HT-29 (cell line): ENCODE measurements at regions not wholly inside any gene's neighbourhood (a gene's known extent, or its start where the extent isn't known, plus 50 kb on each side); places are given as distances from the start of the nearest gene placed in this dataset.
A peak's percentile ranks its signal among the peaks of the same experiment; 100 is the strongest.

Experiments used
- DNase-seq: peaks from one replicate; pipeline ENCODE4 v3.0.0-alpha.2; 2015; ENCODE audit warnings: low spot score

DNA sequence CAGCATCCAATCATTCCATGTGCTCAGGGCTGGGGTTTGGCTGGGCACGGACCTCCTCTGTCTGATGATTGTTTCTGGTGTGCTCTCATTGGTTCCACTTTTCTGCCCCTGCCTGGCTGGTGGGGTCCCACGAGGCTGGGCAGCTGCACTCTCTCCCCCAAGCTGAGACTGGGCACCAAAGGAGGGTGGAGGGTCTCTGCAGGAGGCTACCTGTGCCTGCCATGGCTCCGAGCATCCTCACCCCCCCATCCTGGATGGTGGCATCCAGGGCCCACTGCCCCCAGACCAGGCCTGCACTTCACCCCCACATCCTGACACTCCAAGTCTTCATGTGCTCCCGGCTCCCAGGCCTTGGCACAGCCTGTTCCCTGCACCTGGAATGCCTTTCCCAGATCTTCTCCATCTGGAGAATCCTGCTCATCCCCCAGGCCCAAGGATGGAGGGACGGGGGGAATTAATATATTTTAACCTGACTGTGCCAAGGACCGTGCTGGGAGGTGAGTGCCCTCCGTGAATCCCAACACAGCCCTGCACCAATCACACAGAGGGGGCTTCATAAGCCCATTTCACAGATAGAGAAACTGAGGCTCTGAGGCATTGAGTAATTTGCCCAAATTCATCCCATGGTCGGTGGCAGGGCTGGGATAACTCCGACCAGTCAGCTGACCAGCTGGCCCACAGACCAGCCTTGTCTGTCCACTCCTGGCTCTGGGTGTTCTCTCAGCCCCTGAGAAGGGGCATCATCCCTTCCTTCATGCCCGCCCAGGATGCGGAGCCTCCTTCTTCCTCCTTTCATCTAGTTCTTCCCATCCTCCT, 403.4 kb downstream of the MATN1 start:
- DNase-seq = no peak

- no peak for DNase-seq
Observed at GRCh38 chr1:30318864-30319718, 404.3 kb downstream of the MATN1 start.

GRCh38 chr1:30318413-30318812, 405.0 kb downstream of the MATN1 start:
- no peak for DNase-seq

GRCh38 chr1:30317921-30318320, 405.5 kb downstream of the MATN1 start:
- no peak for DNase-seq

GRCh38 chr1:30316056-30316455, 407.3 kb downstream of the MATN1 start:
- DNase-seq = no peak

DNA sequence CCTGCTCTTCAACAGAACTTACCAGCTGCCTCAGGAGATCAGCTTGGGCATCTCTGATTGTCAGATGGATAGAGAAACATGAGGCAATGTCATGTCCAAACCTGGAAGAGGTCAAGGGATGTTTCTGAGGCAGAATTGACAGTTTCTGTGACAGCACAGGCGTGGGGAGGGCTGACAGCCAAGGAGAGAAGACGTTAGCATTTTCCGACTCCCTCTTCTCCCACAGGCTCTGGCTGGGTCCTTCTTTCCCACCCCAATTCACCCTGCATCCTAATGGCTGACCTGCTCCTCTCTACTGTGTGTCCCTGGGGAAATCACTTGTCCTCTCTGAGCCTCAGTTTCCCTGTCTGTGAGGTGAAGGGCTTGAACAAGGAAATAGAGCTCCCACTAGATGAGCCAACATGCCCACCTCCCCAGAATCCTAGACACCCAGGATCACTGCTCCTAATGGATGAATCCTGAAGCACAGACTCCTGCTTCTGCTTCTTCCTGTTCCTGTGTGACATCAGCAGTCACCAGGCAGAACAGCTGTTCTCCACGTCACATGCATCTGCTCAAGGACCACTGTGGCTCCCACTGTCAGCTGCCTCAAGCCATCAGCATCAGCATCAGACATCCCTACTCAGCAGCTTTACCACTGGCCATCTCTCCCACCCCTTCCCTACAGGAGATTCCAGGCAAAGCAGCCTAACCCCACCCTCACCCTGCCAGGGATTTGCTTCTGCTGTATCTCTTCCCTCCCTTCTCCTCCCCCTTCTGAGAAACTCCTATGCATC, 408.0 kb downstream of the MATN1 start:
- DNase-seq = peak; percentile 3

DNA sequence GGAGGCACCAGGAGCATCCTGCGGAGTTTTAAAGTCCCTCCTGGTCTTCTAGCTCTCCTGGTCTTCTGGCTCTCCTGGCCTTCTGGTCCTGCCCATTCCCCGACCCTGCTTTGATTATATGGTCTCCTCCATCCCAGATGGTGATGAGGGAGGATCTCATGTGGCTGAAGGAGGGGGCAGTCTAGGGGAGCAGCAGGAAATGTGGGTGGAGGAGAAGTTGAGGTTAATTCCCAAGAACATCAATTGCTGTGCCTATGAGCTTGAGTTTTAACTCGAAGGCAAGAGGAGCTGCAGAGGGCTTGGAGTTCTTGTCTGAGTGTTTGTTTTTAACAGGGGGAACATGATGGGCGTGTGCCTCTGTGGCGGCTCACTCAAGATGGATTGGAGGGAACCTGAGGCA, 408.8 kb downstream of the MATN1 start:
- DNase-seq = no peak

DNA sequence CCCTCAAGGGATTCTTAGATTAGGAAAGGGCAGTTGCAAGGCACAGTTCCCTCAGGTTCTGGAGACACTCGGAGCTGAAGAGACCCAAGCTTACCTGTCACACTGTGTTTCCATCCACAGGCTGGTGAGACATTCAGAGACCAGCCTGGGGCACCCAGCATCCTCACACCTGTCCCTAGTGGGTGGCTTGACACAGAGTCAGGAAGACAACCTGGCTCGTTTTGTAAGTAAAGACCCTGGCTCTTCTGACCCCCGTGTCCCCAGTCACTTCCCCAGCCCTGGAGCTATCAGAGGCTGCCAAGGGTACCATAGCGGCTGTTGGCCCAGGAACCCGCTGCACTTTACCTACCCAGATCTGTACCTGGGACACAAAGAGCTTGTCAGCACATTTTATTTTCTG, 409.8 kb downstream of the MATN1 start:
- DNase-seq = no peak

GRCh38 chr1:30313176-30313575, 410.2 kb downstream of the MATN1 start:
- no peak for DNase-seq

- DNase-seq = no peak
Observed at GRCh38 chr1:30312226-30312625, 411.2 kb downstream of the MATN1 start.

GRCh38 chr1:30311749-30312148, 411.6 kb downstream of the MATN1 start:
- DNase-seq = no peak

- DNase-seq = no peak
Observed at GRCh38 chr1:30310966-30311742, 412.2 kb downstream of the MATN1 start.

DNA sequence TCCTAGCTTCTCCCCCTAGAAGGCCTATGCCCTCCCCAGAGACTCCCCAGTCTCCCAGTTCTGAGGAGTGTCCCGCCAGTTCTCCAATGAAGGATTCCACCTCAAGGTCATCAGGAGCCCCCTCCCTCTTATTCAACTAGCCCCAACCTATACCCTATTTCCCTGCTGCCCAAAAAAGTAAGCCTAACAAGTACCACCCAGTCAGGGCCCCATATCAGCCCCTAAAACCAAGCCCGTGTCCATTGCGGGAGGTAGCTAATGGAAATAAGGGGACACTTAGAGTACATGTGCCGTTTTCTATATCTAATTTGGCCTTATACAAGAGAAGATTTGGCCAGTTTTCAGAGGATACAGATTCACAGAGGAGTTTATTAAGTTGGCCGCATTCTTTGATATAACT, 416.2 kb downstream of the MATN1 start:
- DNase-seq = no peak

DNA sequence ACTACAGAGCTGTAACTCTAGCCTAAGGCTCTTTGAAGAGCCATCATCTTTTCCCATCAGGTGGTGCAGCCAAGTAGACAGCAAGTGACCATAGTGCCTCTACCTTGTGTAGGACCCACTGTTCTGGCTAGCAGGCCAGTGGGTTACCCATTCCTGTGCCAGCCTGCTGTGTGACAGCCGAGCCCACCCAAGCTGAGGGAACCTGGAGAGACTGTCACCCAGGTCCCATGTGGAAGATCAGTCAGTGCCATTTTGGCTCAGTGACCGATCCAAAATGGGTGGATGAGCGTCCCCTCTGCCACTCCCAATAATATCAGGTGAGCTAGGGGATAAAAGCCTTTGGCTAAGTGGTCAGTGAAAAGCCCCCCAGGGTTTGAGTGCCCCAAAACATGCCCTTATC, 417.9 kb downstream of the MATN1 start:
- no peak for DNase-seq

DNA sequence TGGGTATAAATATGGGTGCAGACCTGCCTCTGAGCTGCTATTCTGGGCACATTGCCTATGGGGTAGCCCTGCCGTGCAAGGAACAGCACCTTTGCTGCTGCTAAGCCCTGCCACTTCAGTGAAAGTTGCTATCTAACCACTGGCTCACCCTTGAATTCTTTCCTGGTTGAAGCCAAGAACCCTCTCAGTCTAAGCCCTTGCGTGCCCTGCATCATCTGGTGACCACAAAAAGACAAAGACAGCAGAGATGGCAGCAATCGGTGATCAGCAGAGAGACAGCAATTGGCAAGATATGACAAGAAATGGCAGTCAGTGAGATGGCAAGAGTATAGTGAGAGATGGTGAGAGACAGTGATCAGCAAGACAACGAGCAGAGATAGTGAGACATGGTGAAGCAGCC, 418.3 kb downstream of the MATN1 start:
- DNase-seq = no peak

- no peak for DNase-seq
Observed at GRCh38 chr1:30304080-30304479, 419.3 kb downstream of the MATN1 start.

DNA sequence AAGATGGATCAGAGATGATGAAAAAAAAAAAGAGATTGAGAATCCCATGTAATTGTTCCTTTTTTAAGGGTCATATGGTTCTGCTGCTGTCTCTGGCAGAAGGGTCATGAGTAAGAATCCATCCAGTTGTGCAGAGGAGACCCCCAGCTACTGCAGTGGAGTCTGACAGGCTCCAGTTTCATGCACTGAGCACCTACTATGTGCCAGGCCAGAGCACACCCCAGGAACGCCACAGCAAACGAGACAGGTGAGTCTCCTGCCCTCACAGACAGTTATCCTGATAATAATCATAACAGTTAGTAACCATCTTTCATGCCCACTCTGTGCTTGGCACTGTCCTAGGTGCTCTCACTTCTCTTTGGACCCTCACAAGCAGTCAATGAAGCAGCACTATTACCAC, 420.0 kb downstream of the MATN1 start:
- no peak for DNase-seq

GRCh38 chr1:30302858-30303257, 420.5 kb downstream of the MATN1 start:
- DNase-seq = no peak

- DNase-seq = no peak
Observed at GRCh38 chr1:30300669-30301068, 422.7 kb downstream of the MATN1 start.

DNA sequence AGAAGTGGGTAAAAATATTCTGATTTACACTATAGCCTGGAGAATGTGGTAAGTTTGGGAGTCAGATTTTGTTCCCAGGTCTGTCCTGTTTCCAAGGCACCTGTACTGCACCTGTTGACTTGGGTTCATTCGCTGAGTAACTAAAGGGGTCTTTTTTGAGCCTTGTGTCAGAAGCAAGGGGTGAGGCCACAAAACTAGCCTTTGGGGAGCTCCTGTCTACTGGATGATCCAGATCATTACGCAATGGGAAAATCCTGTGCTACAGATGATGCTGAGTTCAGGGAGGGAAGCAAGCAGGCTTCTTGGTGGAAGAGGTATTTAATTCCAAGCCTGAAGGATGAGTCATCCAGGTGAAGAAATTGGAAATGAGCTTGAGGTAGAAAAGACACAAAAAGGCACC, 424.0 kb downstream of the MATN1 start:
- no peak for DNase-seq

DNA sequence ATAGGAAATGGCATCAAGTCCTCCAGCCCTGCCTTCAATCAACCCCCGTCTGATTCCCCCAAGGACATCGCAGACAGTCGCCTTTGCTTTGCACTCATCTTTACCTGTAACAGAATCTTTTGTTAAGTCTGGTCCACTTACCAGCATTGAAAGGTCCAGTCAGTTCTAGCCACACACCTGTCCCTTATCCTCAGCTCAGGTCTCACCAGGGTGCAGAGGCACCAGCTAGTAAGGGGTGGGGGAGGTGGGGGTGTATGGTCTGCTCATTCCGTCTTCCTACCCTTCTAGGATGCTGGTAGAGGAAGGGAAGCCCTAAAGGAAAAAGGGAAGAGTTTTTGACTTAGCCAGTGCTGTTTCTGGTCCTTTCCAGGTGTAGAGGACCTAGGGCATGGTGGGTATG, 427.7 kb downstream of the MATN1 start:
- DNase-seq = no peak
